ENCODE measurements at regions not wholly inside any gene's neighbourhood (a gene's known extent, or its start where the extent isn't known, plus 50 kb on each side); places are given as distances from the start of the nearest gene placed in this dataset.

DNA sequence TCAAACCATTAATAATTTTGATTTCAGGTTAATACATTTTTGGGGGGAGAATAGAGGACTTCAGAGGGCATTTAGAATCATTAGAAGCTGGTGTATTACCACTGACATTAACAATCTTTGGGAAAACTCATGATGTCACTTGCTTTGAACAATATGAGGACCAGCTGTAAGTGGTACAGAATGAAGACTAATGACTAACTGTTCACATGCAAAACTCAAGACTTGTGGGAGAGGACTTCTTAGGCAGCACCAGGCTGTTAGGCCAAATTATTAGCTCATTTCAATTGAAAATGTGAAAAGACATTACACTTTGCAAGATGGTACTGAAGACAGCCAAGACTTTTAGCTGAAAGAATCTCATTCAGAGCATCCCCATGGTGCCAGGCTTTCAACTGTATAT, 426.2 kb upstream of the ADAMTS9 start:
- Histone ChIP-seq H3K9ac (ENCODE audit: low read length) (no peak overlapping the region), H3K4me1 (ENCODE audit: control insufficient read depth, insufficient read depth, low read length) (no peaks in the 10 kb centered on the region), H3K27ac (ENCODE audit: low read depth, low read length) (no peak overlapping the region), H3K27me3 (ENCODE audit: control insufficient read depth, insufficient read depth, low read length) (no peaks in the 10 kb centered on the region), H3K4me3 (ENCODE audit: low read depth, low read length) (no peak overlapping the region), H3K36me3 (ENCODE audit: control insufficient read depth, insufficient read depth, low read length) (no peaks in the 10 kb centered on the region), H3K9me3 (ENCODE audit: control insufficient read depth, insufficient read depth, low read depth, low read length) (peaks cover 6% of the 10 kb centered on the region)

DNA sequence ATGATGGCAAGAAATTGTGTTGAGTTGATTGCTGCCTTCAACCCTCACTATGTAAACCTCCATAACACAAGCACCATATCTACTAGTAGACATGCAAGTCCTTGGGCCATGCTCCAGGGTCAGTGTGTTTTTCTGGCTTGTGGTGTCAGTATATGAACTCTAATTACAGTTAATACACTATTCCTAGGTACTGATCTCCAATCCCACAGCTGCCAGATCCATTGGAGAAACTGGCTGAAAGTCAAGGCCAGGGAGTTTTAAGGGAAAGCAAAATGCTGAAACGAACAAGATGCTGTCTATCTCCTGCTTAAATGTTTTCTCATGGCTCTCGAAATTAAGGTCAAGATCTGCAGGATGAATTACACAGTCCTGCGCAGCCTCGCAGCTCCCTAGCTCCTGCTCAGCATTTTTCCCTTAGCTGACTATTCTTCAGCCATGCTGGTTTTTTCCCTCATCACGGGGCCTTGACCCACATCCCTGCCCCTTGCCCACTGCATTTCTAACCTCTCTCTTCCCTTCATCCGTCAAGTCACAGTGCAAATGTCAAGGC, 425.0 kb upstream of the ADAMTS9 start:
- Histone ChIP-seq H3K27ac (ENCODE audit: low read depth, low read length) (no peak overlapping the region), H3K36me3 (ENCODE audit: control insufficient read depth, insufficient read depth, low read length) (no peaks in the 10 kb centered on the region), H3K27me3 (ENCODE audit: control insufficient read depth, insufficient read depth, low read length) (no peaks in the 10 kb centered on the region), H3K9ac (ENCODE audit: low read length) (no peak overlapping the region), H3K4me1 (ENCODE audit: control insufficient read depth, insufficient read depth, low read length) (no peaks in the 10 kb centered on the region), H3K4me3 (ENCODE audit: low read depth, low read length) (no peak overlapping the region), H3K9me3 (ENCODE audit: control insufficient read depth, insufficient read depth, low read depth, low read length) (no peaks in the 10 kb centered on the region)

DNA sequence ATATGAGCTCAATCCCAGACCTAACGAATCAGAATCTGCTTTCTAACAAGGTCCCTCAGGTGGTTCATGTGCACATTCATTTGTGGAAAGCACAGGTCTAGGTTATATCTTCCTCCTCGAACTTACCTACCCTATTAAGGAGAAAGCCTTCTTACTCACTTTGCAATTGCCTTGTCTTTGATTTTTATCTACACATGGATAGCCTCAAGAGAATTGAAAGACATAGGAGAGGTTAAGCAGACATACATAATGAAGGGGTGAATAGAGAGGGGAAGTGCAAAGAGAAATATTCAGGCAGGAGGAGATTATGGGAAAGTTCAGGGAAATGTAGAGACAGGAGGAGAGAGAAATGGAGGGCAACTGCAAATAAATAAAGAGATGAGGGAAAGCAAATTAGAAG, 422.9 kb upstream of the ADAMTS9 start:
- H3K36me3 ChIP-seq (ENCODE audit: control insufficient read depth, insufficient read depth, low read length), result no peaks in the 10 kb centered on the region
- no peaks in the 10 kb centered on the region for H3K27me3 ChIP-seq (ENCODE audit: control insufficient read depth, insufficient read depth, low read length)

DNA sequence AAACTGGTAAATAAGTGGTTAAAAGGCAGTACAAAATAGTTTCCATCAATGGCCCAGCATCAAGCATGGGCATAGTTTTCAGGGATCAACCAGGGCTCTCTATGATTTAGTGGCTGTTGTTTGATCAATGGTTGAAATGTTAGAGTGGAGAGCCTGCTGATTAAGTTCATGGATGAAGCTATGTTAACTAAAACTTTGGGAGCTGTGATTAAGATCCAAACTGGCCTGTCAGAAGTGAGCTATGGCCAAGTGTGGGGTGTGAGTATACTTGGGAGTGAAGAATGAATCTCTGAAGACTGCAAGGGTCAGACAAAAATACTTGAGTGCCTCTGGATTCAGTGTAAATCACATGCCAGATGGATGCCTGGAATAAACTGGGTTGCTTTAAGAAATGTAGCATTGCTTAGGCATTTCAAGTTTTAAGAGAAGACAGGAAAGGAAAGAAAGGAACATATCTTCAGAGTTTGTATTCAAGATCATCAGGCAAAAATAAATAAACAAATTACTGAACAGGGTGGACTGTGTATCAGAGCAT, 422.2 kb upstream of the ADAMTS9 start:
- Histone ChIP-seq H3K27ac (ENCODE audit: low read depth, low read length) (no peak overlapping the region), H3K36me3 (ENCODE audit: control insufficient read depth, insufficient read depth, low read length) (no peaks in the 10 kb centered on the region)

More for the DNA sequence above, 422.9 kb upstream of the ADAMTS9 start:
- Histone ChIP-seq H3K4me3 (ENCODE audit: low read depth, low read length) (no peak overlapping the region), H3K27ac (ENCODE audit: low read depth, low read length) (no peak overlapping the region), H3K4me1 (ENCODE audit: control insufficient read depth, insufficient read depth, low read length) (no peaks in the 10 kb centered on the region), H3K9me3 (ENCODE audit: control insufficient read depth, insufficient read depth, low read depth, low read length) (no peaks in the 10 kb centered on the region), H3K9ac (ENCODE audit: low read length) (no peak overlapping the region)

DNA sequence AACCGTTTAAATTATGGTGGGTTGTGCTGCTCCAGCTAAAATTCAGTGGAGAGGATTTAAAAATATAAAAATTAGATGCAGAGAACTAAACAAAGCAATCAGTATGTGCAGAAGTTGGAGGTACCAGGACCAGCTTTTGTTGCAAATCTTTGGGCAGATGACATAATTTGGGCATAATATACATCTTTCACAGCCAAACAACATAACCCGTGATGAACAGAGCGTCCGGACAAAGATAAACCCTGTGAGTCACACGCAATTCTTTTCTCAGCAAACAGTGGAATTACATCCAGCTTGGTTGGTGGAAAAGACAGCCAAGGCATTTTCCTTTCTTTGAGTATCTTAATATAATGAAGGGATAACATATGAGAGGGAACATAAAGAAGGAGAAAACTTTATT, 419.4 kb upstream of the ADAMTS9 start:
- Histone ChIP-seq H3K27me3 (ENCODE audit: control insufficient read depth, insufficient read depth, low read length) (no peaks in the 10 kb centered on the region), H3K27ac (ENCODE audit: low read depth, low read length) (no peak overlapping the region), H3K4me3 (ENCODE audit: low read depth, low read length) (no peak overlapping the region), H3K9ac (ENCODE audit: low read length) (no peak overlapping the region), H3K36me3 (ENCODE audit: control insufficient read depth, insufficient read depth, low read length) (no peaks in the 10 kb centered on the region), H3K9me3 (ENCODE audit: control insufficient read depth, insufficient read depth, low read depth, low read length) (no peaks in the 10 kb centered on the region), H3K4me1 (ENCODE audit: control insufficient read depth, insufficient read depth, low read length) (no peaks in the 10 kb centered on the region)

More for the DNA sequence above, 422.2 kb upstream of the ADAMTS9 start:
- Histone ChIP-seq H3K4me1 (ENCODE audit: control insufficient read depth, insufficient read depth, low read length) (no peaks in the 10 kb centered on the region), H3K9ac (ENCODE audit: low read length) (no peak overlapping the region), H3K4me3 (ENCODE audit: low read depth, low read length) (no peak overlapping the region), H3K27me3 (ENCODE audit: control insufficient read depth, insufficient read depth, low read length) (no peaks in the 10 kb centered on the region), H3K9me3 (ENCODE audit: control insufficient read depth, insufficient read depth, low read depth, low read length) (no peaks in the 10 kb centered on the region)

DNA sequence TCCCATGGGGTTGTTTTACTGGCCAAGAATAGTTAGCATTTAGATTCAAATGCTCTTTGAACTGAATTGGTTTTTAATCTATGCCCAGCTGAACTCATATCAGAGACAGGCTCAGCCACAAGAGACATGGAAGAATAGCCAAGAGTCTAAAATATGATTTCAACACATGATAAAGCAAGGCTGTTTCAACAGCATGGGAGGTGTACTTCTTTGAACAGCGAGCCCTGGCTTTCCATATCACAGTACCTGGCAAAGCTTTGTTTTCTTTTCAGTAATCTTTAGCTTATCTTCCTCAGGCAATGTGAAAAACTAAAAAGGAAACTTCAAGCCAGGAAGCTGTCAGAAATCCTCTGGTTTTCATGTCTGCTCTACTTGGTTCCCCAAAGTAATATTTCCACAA, 413.6 kb upstream of the ADAMTS9 start:
- no peaks in the 10 kb centered on the region for H3K4me1 ChIP-seq (ENCODE audit: control insufficient read depth, insufficient read depth, low read length)
- H3K9me3 ChIP-seq (ENCODE audit: control insufficient read depth, insufficient read depth, low read depth, low read length), result no peaks in the 10 kb centered on the region
- no peaks in the 10 kb centered on the region for H3K36me3 ChIP-seq (ENCODE audit: control insufficient read depth, insufficient read depth, low read length)
- H3K27me3 ChIP-seq (ENCODE audit: control insufficient read depth, insufficient read depth, low read length), result no peaks in the 10 kb centered on the region
- no peak overlapping the region for H3K27ac ChIP-seq (ENCODE audit: low read depth, low read length)
- no peak overlapping the region for H3K4me3 ChIP-seq (ENCODE audit: low read depth, low read length)
- no peak overlapping the region for H3K9ac ChIP-seq (ENCODE audit: low read length)

DNA sequence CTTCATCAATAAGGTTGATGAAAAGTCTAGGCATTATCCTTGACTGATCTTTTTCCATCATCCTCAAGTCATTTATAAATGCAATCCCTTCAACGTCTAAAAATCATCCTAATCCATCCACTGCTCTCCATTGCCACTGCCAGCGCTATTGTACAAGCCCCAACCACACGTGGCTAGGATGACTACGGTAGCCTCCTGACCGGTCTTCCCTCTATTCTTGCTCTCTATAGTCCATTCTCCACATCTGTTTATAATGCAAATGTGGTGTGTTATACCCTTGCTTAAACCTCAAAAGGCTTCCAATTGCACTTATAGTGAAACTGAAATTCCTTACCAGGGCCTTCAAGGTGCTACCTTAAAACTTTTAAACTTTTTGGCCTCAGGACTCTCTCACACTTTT, 410.6 kb upstream of the ADAMTS9 start:
- H3K9me3 ChIP-seq (ENCODE audit: control insufficient read depth, insufficient read depth, low read depth, low read length), result no peaks in the 10 kb centered on the region
- H3K9ac ChIP-seq (ENCODE audit: low read length), result no peak overlapping the region
- H3K4me1 ChIP-seq (ENCODE audit: control insufficient read depth, insufficient read depth, low read length), result peaks cover 4% of the 10 kb centered on the region; the same call in 1 of the 2 replicates
- H3K36me3 ChIP-seq (ENCODE audit: control insufficient read depth, insufficient read depth, low read length), result no peaks in the 10 kb centered on the region
- H3K27ac ChIP-seq (ENCODE audit: low read depth, low read length), result no peak overlapping the region
- H3K27me3 ChIP-seq (ENCODE audit: control insufficient read depth, insufficient read depth, low read length), result no peaks in the 10 kb centered on the region
- H3K4me3 ChIP-seq (ENCODE audit: low read depth, low read length), result no peak overlapping the region

DNA sequence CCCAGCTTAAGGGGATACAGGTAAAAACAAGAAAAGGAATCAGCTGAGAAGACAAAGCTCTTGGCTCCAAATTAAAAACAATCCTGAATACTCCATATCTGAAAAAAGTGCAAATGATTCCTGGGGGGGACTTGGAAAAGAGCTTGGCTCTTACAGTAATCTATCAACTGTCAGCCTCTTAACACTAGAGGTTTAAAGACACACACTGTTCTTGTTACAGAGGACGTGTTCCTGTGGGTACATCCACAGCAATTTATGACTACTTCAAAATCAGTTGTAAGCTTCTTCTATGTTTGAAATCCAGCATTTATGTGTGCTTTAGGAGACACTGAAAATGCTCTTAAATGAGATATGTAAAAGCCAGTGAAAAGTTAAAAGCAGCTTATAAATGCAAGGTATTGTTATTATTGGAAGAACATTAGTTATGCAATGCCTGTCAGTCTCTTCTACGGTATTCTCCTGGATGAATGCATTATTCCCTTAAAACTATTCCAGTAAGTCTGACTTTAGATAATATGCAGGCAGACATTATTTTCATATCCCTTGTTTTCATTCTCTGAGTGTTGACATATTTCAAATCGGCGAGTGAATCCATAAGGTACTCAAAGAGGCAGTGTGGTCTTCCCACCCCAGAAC, 408.4 kb upstream of the ADAMTS9 start:
- H3K27me3 ChIP-seq (ENCODE audit: control insufficient read depth, insufficient read depth, low read length), result no peaks in the 10 kb centered on the region
- H3K9ac ChIP-seq (ENCODE audit: low read length), result no peak overlapping the region
- no peaks in the 10 kb centered on the region for H3K36me3 ChIP-seq (ENCODE audit: control insufficient read depth, insufficient read depth, low read length)
- peaks cover 4% of the 10 kb centered on the region; the same call in 1 of the 2 replicates for H3K4me1 ChIP-seq (ENCODE audit: control insufficient read depth, insufficient read depth, low read length)
- no peak overlapping the region for H3K4me3 ChIP-seq (ENCODE audit: low read depth, low read length)
- no peak overlapping the region for H3K27ac ChIP-seq (ENCODE audit: low read depth, low read length)
- no peaks in the 10 kb centered on the region for H3K9me3 ChIP-seq (ENCODE audit: control insufficient read depth, insufficient read depth, low read depth, low read length)

DNA sequence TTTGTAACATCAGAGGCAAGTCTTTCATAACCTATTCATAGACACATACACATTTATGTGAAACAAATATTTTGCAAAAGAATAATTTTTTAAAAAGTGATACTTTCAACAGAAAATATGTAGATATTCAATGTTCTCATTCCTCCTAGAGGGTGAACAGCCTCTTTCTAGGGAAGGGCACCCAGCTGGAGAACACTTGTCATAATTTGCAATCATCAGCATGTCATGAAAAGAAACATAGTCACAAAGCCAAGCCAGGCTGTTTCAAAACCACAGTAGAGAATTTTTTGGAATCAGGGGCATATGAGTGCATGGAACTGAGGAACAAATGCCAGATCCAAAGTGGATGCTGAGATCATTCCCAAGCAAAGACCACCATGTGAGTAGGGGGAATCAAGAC, 406.9 kb upstream of the ADAMTS9 start:
- H3K4me1 ChIP-seq (ENCODE audit: control insufficient read depth, insufficient read depth, low read length), result peaks cover 4% of the 10 kb centered on the region; the same call in 1 of the 2 replicates
- no peaks in the 10 kb centered on the region for H3K27me3 ChIP-seq (ENCODE audit: control insufficient read depth, insufficient read depth, low read length)
- H3K9ac ChIP-seq (ENCODE audit: low read length), result no peak overlapping the region
- H3K27ac ChIP-seq (ENCODE audit: low read depth, low read length), result no peak overlapping the region
- H3K9me3 ChIP-seq (ENCODE audit: control insufficient read depth, insufficient read depth, low read depth, low read length), result no peaks in the 10 kb centered on the region
- H3K4me3 ChIP-seq (ENCODE audit: low read depth, low read length), result no peak overlapping the region
- H3K36me3 ChIP-seq (ENCODE audit: control insufficient read depth, insufficient read depth, low read length), result no peaks in the 10 kb centered on the region

DNA sequence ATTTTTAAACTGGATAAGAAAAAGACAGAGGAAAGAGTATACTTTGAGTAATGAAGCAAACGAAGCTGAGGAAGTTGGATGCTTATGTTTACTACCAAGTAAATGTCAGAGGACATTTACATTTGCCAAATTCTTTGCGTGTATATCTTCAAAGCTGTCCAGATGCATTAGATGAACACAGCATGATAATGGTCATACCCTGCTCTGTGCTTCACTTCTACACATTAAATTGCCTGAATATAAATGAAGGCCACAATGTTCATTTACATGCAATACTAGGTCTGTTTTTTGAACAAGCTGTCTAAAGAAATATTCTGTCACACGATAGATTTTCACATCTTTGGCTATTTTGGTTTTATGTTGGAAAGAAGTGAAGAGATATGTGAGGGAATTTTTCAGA, 405.8 kb upstream of the ADAMTS9 start:
- Histone ChIP-seq H3K36me3 (ENCODE audit: control insufficient read depth, insufficient read depth, low read length) (no peaks in the 10 kb centered on the region), H3K9me3 (ENCODE audit: control insufficient read depth, insufficient read depth, low read depth, low read length) (no peaks in the 10 kb centered on the region), H3K4me1 (ENCODE audit: control insufficient read depth, insufficient read depth, low read length) (peaks cover 4% of the 10 kb centered on the region; the same call in 1 of the 2 replicates), H3K4me3 (ENCODE audit: low read depth, low read length) (no peak overlapping the region), H3K27ac (ENCODE audit: low read depth, low read length) (no peak overlapping the region), H3K9ac (ENCODE audit: low read length) (no peak overlapping the region), H3K27me3 (ENCODE audit: control insufficient read depth, insufficient read depth, low read length) (no peaks in the 10 kb centered on the region)

DNA sequence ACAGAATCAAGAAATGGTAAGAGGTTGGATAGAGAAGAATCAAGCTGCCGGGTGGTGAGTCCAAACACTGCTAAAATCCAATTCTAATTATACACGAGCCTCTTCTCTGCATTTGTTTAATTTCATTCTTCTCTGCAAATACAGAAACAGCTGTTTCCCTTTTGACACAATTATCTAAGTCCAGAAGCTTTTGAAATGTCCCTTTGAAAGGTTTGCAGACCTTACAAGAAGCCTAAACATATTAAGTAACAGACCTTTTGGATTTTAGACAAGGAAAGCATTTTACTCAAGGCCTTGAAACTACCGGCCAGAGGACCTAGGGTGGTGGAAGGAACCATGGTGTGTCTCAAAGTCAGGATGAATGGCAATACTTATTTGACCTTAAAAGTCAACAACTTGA, 403.8 kb upstream of the ADAMTS9 start:
- no peak overlapping the region for H3K27ac ChIP-seq (ENCODE audit: low read depth, low read length)
- H3K36me3 ChIP-seq (ENCODE audit: control insufficient read depth, insufficient read depth, low read length), result no peaks in the 10 kb centered on the region
- no peaks in the 10 kb centered on the region for H3K27me3 ChIP-seq (ENCODE audit: control insufficient read depth, insufficient read depth, low read length)
- peaks cover 4% of the 10 kb centered on the region; the same call in 1 of the 2 replicates for H3K4me1 ChIP-seq (ENCODE audit: control insufficient read depth, insufficient read depth, low read length)
- no peaks in the 10 kb centered on the region for H3K9me3 ChIP-seq (ENCODE audit: control insufficient read depth, insufficient read depth, low read depth, low read length)
- no peak overlapping the region for H3K4me3 ChIP-seq (ENCODE audit: low read depth, low read length)
- no peak overlapping the region for H3K9ac ChIP-seq (ENCODE audit: low read length)
